NT2/D1 (cell line): ENCODE measurements at regions not wholly inside any gene's neighbourhood (a gene's known extent, or its start where the extent isn't known, plus 50 kb on each side); places are given as distances from the start of the nearest gene placed in this dataset.

Experiments
- SUZ12 ChIP-seq: IDR thresholded peaks from 2 replicates; pipeline ENCODE4 v1.6.1; 2011; ENCODE audit not compliant: insufficient read length, insufficient read depth; ENCODE audit errors: extremely low read depth
- YY1 ChIP-seq: IDR thresholded peaks from 2 replicates; pipeline ENCODE4 v1.6.1; 2011; ENCODE audit not compliant: insufficient read length, insufficient read depth
- ZNF274 ChIP-seq: IDR thresholded peaks from 2 replicates; pipeline ENCODE4 v1.6.1; 2011; ENCODE audit warnings: mild to moderate bottlenecking, low read depth, low read length

DNA sequence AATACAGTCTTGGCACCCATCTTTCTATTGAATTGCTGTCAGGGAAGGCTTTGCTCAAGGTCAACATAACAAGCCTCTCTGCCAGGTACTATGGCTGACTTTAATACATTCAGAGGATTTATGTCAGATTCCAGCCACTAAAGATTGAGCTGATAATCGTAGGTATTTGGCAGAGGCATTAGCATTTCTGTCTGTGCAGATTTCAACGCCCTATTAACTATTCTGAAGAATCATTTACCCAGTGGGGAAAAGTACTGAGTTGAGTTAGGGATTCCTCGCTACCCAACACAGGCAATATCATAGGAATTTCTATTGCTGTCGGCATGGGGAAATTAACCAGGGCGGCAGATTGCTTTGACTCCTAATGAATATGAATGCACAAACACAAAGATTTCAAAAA is 233.7 kb upstream of the SPTLC3 start:
- TF ChIP-seq SUZ12 (no peak), ZNF274 (no peak), YY1 (no peak)
